ENCODE measurements at regions not wholly inside any gene's neighbourhood (a gene's known extent, or its start where the extent isn't known, plus 50 kb on each side); places are given as distances from the start of the nearest gene placed in this dataset.

DNA sequence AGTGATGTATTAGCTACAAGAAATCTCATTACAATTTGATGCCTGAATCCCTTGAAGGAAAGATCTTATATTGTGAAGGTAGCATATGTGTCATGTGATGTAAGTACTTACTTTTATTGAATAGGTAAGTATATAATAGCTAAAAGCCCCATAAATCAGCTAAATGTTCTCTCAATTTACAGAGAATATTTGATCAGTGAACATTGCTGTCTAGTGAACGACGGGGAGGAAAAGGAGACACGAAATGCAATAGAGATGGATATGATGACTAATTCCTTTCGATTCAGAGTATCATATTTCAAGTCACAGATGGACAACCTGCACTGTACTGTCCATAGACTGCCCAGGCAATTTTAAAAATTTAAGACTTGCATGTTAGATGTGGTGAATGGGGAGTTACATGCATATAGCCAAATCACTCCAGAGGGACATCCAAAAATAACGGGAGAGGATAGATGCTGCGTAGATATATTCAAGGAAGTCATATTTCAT, 462.1 kb upstream of the CDIN1 start:
- Histone ChIP-seq H3K4me3 (no peak overlapping the region), H3K4me1 (no peaks in the 10 kb centered on the region), H3K27me3 (no peaks in the 10 kb centered on the region), H3K9me3 (no peaks in the 10 kb centered on the region), H3K27ac (no peak overlapping the region), H3K36me3 (no peaks in the 10 kb centered on the region)
- intact Hi-C loops (cut with DNase I), result no loop called here
- no peak for DNase-seq
- no peak for TF ChIP-seq POLR2AphosphoS5 (IDR thresholded peaks at IDR 0.05)
- no peak for TF ChIP-seq EP300 (IDR thresholded peaks at IDR 0.05)
- no peak for TF ChIP-seq POLR2A (IDR thresholded peaks at IDR 0.05)
- TF ChIP-seq CTCF (IDR thresholded peaks at IDR 0.05), result no peak
- WGBS, 2 donors, result 84 to 89% methylated on average over 6 of the region's 6 CpGs

DNA sequence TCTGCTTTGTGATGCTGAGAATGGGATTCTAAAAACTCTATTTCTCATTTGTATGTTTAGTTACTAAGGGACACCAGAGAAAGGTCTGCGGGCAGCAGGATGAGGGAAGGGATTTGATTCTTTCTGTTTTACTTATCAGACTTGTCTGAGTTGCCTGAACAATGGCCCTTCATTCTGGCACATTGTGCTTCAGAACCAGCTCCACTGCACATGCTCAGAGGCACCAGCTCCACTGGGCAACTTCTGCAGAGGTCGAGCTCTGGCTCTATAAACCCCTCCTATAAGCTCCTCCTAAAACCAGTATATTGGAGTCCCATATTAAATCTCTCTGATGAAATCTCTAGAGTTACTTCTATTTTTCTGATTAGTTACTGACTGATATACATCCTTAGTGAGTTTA, 453.2 kb upstream of the CDIN1 start:
- Histone ChIP-seq H3K9me3 (no peaks in the 10 kb centered on the region), H3K4me3 (no peak overlapping the region), H3K4me1 (no peaks in the 10 kb centered on the region), H3K27ac (no peak overlapping the region), H3K27me3 (no peaks in the 10 kb centered on the region), H3K36me3 (no peaks in the 10 kb centered on the region)
- intact Hi-C loops (cut with DNase I), result no loop called here
- WGBS, 2 donors, result 47 to 65% methylated on average over 2 of the region's 2 CpGs
- TF ChIP-seq POLR2AphosphoS5 (IDR thresholded peaks at IDR 0.05) (no peak), EP300 (IDR thresholded peaks at IDR 0.05) (no peak), CTCF (IDR thresholded peaks at IDR 0.05) (no peak), POLR2A (IDR thresholded peaks at IDR 0.05) (no peak)
- no peak for DNase-seq

DNA sequence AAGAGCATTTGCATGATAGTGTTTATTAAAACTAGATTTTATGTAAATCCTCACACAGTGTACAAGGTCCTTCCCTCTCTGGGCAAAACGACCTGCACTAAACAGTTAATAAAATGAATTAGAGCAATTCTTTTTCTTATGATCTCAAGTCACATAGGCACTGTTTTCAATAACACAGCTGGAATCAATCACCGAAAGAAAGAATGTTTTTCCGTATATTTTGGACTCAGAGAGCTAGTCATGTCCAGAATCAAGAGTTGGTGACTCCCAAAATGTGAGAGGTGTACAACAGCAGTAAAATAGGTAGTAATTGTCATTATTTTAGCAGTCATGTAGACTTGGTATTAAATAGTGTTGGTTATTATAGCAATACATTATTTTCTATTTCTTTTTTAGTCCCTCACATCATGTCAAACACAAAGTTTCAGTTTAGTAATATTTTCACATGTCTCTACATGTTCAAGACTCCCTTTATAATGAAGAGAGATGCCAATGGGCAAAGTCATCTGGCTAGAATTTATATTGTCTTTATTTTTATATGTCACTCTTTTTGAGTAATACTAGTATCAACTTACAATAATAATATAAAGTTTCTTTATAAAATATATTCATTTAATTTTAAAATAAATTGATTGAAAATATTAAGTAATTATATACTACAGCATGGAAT, 448.6 kb upstream of the CDIN1 start:
- Histone ChIP-seq H3K27me3 (no peaks in the 10 kb centered on the region), H3K36me3 (no peaks in the 10 kb centered on the region), H3K4me1 (no peaks in the 10 kb centered on the region), H3K4me3 (no peak overlapping the region), H3K27ac (no peak overlapping the region), H3K9me3 (no peaks in the 10 kb centered on the region)
- TF ChIP-seq POLR2AphosphoS5 (IDR thresholded peaks at IDR 0.05) (no peak), EP300 (IDR thresholded peaks at IDR 0.05) (no peak), CTCF (IDR thresholded peaks at IDR 0.05) (no peak), POLR2A (IDR thresholded peaks at IDR 0.05) (no peak)
- whole genome bisulfite sequencing, 2 donors, result 58 to 64% methylated on average over 3 of the region's 3 CpGs
- intact Hi-C loops (cut with DNase I), result no loop called here
- DNase-seq, result no peak

GRCh38 chr15:36133742-36134141, 445.7 kb upstream of the CDIN1 start:
- Histone ChIP-seq H3K36me3 (no peaks in the 10 kb centered on the region), H3K9me3 (no peaks in the 10 kb centered on the region), H3K4me3 (no peak overlapping the region), H3K27ac (no peak overlapping the region), H3K27me3 (no peaks in the 10 kb centered on the region), H3K4me1 (no peaks in the 10 kb centered on the region)
- WGBS, 2 donors, result 57 to 68% methylated on average over 2 of the region's 2 CpGs
- no peak for DNase-seq
- intact Hi-C loops (cut with DNase I), result no loop called here
- TF ChIP-seq POLR2A (IDR thresholded peaks at IDR 0.05) (no peak), CTCF (IDR thresholded peaks at IDR 0.05) (no peak), EP300 (IDR thresholded peaks at IDR 0.05) (no peak), POLR2AphosphoS5 (IDR thresholded peaks at IDR 0.05) (no peak)

DNA sequence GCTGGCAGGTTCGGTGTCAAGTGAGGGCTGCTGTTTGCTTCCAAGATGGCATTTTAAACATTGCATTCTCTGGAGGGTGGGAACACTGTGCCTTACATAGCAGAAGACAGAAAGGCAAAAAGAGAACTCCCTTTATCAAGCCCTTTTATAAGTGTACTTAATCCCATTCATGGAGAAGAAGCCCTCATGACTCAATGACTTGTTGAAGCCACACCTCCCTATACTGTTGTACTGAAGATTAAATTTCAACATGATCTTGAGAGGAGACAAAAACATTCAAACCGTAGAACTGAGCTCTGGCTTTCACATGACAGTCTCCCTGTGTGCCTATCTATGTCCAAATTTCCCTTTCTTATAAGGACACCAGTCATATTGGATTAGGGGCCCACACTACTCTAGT, 443.4 kb upstream of the CDIN1 start:
- Histone ChIP-seq H3K36me3 (no peaks in the 10 kb centered on the region), H3K4me3 (no peak overlapping the region), H3K27ac (no peak overlapping the region), H3K9me3 (no peaks in the 10 kb centered on the region), H3K27me3 (no peaks in the 10 kb centered on the region), H3K4me1 (no peaks in the 10 kb centered on the region)
- WGBS, 2 donors, result 73 to 84% methylated on average over 2 of the region's 2 CpGs
- no peak for DNase-seq
- TF ChIP-seq POLR2A (IDR thresholded peaks at IDR 0.05) (no peak), CTCF (IDR thresholded peaks at IDR 0.05) (no peak), EP300 (IDR thresholded peaks at IDR 0.05) (no peak), POLR2AphosphoS5 (IDR thresholded peaks at IDR 0.05) (no peak)
- intact Hi-C loops (cut with DNase I), result no loop called here
